ENCODE measurements at regions not wholly inside any gene's neighbourhood (a gene's known extent, or its start where the extent isn't known, plus 50 kb on each side); places are given as distances from the start of the nearest gene placed in this dataset.

DNA sequence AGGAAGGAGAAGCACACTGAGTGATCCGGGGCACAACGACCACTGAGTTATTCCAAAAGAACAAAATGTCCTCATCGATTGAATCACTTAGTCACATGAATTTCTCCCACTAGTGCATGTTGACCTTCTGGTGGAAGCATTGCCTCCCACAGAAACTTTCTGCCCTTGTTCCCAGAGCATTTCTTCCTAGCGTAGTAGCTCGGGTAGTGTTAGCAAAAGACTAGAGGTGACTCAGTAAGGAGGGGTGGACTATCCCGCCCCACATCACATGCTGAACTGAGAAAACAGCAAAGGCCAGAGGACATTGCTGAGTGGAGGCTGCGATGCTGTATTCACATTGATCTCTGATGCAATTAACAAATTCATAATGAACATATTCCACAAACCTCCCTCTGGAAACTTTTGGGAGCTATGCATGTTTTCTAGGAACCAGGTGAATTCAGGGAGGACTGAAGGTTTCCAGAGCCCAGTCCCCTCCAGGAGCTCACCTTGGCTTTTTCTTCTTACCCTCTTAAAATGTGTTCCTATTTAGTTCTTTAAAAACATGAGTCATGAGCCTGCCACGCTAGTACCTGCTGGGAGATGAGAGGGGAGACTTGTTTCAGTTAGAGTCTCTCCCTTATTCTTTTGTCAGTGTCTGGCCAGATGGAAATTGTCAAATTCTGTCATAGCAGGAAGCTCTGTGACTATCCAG, 507.9 kb downstream of the CDH26 start (continued):
- TF ChIP-seq CBX8 (IDR thresholded peaks at IDR 0.05; ENCODE audit: borderline replicate concordance, low read depth, low read length) (no peak), CEBPB (IDR thresholded peaks at IDR 0.05; ENCODE audit: low read depth, low read length) (no peak), BRCA1 (IDR thresholded peaks at IDR 0.05; ENCODE audit: low read depth, low read length) (no peak), JUND (IDR thresholded peaks at IDR 0.05; ENCODE audit: low read length) (no peak), TEAD4 (IDR thresholded peaks at IDR 0.05; ENCODE audit: low read depth, low read length) (no peak), CTBP2 (IDR thresholded peaks at IDR 0.05; ENCODE audit: borderline replicate concordance, insufficient read depth, insufficient read length, low read length) (no peak), KDM4A (IDR thresholded peaks at IDR 0.05; ENCODE audit: low read depth, low read length, severe bottlenecking) (no peak)

All from H1 (cell line).